ENCODE measurements at regions not wholly inside any gene's neighbourhood (a gene's known extent, or its start where the extent isn't known, plus 50 kb on each side); places are given as distances from the start of the nearest gene placed in this dataset.

GRCh38 chr17:13793951-13794350 is 192.2 kb upstream of the HS3ST3A1 start (continued):
- TF ChIP-seq CTCF (IDR thresholded peaks at IDR 0.05; ENCODE audit: control extremely low read depth in 1 of 3, insufficient read depth in 1 of 3, low read depth in 1 of 3, low read length in 3 of 3) (no peak), CBX8 (IDR thresholded peaks at IDR 0.05; ENCODE audit: borderline replicate concordance, low read depth, low read length) (no peak), SP2 (IDR thresholded peaks at IDR 0.05; ENCODE audit: low read length) (no peak), GABPA (IDR thresholded peaks at IDR 0.05; ENCODE audit: borderline replicate concordance, insufficient read depth, low read length) (no peak)

Data from H1 (cell line).